MM.1S (cell line): ENCODE measurements at regions not wholly inside any gene's neighbourhood (a gene's known extent, or its start where the extent isn't known, plus 50 kb on each side); places are given as distances from the start of the nearest gene placed in this dataset.

Source experiments
- EZH2 ChIP-seq: fragments of 300-600 bp; sonication (generic); optimal IDR thresholded peaks from 2 replicates; pipeline ENCODE3; 2017; ENCODE audit warnings: low read depth, mild to moderate bottlenecking, antibody characterized with exemption, low read length, mixed read lengths
- EZH2phosphoT487 ChIP-seq: fragments of 300-600 bp; sonication (generic); IDR thresholded peaks from 2 replicates; pipeline ENCODE4 v1.6.1; 2018; ENCODE audit warnings: antibody characterized with exemption, low read length
- TF ChIP-seq, protein P1 (sequence below): fragments of 300-600 bp; sonication (generic); IDR thresholded peaks from 2 replicates; pipeline ENCODE4 v1.5.1; 2016; ENCODE audit warnings: antibody characterized with exemption, low read length, mixed read lengths

- TF ChIP-seq, protein P1, sequence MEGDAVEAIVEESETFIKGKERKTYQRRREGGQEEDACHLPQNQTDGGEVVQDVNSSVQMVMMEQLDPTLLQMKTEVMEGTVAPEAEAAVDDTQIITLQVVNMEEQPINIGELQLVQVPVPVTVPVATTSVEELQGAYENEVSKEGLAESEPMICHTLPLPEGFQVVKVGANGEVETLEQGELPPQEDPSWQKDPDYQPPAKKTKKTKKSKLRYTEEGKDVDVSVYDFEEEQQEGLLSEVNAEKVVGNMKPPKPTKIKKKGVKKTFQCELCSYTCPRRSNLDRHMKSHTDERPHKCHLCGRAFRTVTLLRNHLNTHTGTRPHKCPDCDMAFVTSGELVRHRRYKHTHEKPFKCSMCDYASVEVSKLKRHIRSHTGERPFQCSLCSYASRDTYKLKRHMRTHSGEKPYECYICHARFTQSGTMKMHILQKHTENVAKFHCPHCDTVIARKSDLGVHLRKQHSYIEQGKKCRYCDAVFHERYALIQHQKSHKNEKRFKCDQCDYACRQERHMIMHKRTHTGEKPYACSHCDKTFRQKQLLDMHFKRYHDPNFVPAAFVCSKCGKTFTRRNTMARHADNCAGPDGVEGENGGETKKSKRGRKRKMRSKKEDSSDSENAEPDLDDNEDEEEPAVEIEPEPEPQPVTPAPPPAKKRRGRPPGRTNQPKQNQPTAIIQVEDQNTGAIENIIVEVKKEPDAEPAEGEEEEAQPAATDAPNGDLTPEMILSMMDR: no peak
- TF ChIP-seq EZH2phosphoT487 (no peak), EZH2 (no peak)
Measured at GRCh38 chr6:74805916-74806696, 399.7 kb downstream of the COL12A1 start.
